Spleen (tissue), 7 donors: ENCODE measurements at regions not wholly inside any gene's neighbourhood (a gene's known extent, or its start where the extent isn't known, plus 50 kb on each side); places are given as distances from the start of the nearest gene placed in this dataset.

ENCODE experiments used
- CTCF ChIP-seq, 11 experiments: fragments of 200-600 bp in 7 of 11; fragments of 450-650 bp in 4 of 11; sonication (generic) in 4 of 11; IDR thresholded peaks in 8 of 11; conservative IDR thresholded peaks in 3 of 11; 1 replicate in 7 of 11; 2 replicates in 4 of 11; pipeline versions ENCODE4 v1.4.0 to v1.8.0; 2016 to 2021; ENCODE audit warnings: antibody characterized with exemption in 11 of 11, inconsistent platforms in 4 of 11, mild to moderate bottlenecking in 1 of 11
- POLR2A ChIP-seq, 3 donors: fragments of 450-650 bp; IDR thresholded peaks; one replicate each; pipeline ENCODE4 v1.5.1; 2017; ENCODE audit warnings: antibody characterized with exemption in 3 of 3, mild to moderate bottlenecking in 1 of 3
- POLR2AphosphoS5 ChIP-seq, 3 donors: sonication (generic); formaldehyde crosslinking; IDR thresholded peaks; one replicate each; pipeline ENCODE4 v1.5.1; 2017; ENCODE audit warnings: antibody characterized with exemption in 3 of 3
- donor health status: DM: no; HTN: no; CAD: no; lungs with moderate emphysema.
- donor health status: DM: no; HTN: no; CAD: no.
- donor health status: DM: no; HTN: no; CAD: no.

- TF ChIP-seq CTCF (IDR thresholded peaks at IDR 0.05 in 8 of 11, conservative IDR thresholded peaks at IDR 0.05 in 3 of 11) (no peak), POLR2AphosphoS5 (IDR thresholded peaks at IDR 0.05) (no peak), POLR2A (IDR thresholded peaks at IDR 0.05) (no peak)
These were observed 189.5 kb upstream of the PLEKHG7 start for GRCh38 chr12:92513231-92513730.
